ENCODE measurements at regions not wholly inside any gene's neighbourhood (a gene's known extent, or its start where the extent isn't known, plus 50 kb on each side); places are given as distances from the start of the nearest gene placed in this dataset.

DNA sequence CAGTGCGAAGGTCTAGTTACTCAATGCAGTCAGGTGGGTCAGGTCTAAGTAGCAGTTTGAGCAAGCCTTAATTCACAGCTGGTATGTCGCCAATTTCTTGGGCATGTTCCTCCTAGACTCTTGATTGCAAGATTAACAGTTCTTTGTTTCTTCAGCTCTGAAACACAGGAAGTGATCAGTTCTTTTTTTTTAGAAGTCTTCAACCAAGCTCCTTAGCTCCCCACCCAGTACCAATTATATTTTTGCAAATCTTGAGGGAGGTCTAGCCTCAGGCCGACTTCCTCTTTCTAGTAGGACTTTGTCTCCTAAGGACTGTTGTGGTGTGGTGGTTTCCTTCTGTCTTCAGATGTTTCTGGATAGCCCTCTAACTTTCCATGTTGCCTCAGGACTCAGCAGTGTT is 2054.2 kb downstream of the MAT2B start:
- TF ChIP-seq, protein P1, sequence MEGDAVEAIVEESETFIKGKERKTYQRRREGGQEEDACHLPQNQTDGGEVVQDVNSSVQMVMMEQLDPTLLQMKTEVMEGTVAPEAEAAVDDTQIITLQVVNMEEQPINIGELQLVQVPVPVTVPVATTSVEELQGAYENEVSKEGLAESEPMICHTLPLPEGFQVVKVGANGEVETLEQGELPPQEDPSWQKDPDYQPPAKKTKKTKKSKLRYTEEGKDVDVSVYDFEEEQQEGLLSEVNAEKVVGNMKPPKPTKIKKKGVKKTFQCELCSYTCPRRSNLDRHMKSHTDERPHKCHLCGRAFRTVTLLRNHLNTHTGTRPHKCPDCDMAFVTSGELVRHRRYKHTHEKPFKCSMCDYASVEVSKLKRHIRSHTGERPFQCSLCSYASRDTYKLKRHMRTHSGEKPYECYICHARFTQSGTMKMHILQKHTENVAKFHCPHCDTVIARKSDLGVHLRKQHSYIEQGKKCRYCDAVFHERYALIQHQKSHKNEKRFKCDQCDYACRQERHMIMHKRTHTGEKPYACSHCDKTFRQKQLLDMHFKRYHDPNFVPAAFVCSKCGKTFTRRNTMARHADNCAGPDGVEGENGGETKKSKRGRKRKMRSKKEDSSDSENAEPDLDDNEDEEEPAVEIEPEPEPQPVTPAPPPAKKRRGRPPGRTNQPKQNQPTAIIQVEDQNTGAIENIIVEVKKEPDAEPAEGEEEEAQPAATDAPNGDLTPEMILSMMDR (IDR thresholded peaks at IDR 0.05): no peak
- no peak for TF ChIP-seq POLR2A (IDR thresholded peaks at IDR 0.05)

Measured in thyroid gland (tissue), 4 donors.